GM21723 (cell line): ENCODE measurements at regions not wholly inside any gene's neighbourhood (a gene's known extent, or its start where the extent isn't known, plus 50 kb on each side); places are given as distances from the start of the nearest gene placed in this dataset.

Experiments used
- ATAC-seq: cut with Tn5 transposase; IDR thresholded peaks from one replicate; pipeline ENCODE4 v1.9.1; 2021; ENCODE audit warnings: mild to moderate bottlenecking, moderate library complexity; ENCODE audit not compliant: unreplicated experiment

DNA sequence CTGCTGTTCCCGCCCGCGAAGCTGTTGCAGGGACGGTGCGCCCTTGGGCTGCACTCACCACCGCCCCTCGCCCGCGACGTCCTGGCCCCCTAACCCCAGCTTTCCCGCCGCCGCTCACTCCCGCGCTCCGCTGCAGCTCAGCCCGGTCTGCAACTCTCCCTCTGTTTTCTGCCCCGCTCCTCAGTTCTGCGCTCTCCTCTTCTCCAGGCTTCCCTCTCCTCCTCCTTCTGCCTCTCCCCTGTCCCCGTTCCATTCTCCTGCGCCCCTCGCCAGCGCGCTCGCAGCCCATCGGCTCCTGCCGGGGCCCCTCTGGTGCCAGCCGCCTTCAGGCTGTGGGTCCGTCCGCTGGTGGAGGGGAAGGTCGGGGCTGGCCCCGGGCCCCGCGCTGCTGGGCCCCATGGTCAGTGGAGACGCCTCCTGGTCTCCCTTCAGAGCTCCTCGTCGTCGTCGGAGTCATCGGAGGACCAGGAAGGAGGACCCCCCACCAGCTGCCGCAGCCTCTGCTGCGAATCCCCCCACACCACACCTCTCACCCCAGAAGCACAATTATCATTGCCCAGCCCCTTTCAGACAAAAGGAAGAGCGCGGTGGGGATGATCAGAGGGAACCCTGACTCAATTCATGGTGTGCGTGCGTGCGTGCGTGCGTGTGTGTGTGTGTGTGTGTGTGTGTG lies 223.2 kb upstream of the FOXF1 start:
- ATAC-seq: no peak

DNA sequence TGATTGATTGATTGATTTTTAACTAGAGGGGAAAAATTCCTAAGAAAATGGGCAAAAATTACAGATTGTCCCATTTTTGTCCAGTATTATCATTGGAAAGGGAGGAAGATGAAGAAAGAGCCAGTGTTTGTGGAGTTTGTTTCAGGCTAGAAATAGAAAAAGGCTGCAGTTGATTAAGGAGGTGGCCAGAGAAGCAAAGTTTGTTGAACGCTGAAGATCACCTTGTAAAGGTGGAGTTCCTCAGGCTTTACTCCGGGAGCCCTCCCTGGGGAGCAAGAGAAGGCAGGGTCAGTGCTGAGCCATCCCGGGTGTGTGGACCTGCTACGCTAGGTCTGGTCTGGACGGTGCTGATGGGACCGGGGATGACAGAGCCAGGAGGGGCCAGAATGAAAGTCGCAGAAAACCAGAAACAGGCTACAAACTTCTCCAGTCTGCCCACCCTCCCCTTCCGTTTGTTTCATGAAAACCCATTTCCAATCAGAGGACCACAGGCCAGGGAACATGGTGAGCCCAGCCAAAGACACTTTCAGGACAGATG lies 222.6 kb upstream of the FOXF1 start:
- ATAC-seq: no peak

DNA sequence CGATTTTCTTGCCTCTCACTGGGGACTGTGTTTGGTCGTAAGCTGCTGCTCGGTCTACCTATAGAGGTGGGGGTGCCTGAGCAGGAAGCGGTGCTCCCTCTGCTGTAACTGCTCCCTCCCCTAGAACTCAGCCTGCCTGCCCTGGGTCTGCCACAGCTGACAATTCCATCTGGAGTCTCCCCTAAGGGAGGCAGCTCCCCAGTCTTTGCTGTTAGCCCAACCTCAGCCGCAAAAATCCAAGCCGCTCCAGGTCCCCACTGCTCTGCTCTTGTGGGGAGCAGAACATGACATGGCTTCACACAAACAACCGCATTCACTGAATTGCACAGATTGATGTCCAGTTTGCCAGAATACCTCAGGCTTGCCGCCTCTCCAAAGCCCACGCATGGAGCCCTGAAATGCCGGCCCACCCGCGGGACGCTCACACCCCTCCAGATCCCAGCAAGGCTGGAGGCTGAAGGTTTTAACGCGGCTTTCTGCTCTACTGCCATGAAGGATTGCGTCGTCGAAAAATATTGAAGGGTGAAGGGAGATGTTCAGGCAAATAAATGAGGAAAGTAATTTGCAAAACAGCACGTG lies 221.5 kb upstream of the FOXF1 start:
- ATAC-seq: no peak

DNA sequence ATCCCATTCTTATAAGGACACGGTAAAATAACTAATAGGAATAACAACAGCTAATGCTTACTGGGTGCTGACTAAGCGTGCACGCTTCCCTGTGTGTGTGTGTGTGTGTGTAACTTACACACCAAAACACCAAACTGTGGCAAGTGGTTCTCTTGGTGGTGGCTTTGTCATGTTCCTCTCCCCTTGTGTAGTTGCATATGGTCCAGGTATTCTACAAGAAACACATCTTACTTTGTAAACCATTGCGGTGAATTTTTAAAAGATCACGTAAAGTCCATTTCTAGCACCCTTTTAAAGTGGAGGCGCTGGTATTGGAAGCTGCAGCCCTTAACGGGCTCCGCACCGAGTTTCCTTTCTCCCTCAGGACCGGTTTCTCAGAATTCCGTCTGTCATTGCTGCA lies 221.0 kb upstream of the FOXF1 start:
- ATAC-seq: no peak

DNA sequence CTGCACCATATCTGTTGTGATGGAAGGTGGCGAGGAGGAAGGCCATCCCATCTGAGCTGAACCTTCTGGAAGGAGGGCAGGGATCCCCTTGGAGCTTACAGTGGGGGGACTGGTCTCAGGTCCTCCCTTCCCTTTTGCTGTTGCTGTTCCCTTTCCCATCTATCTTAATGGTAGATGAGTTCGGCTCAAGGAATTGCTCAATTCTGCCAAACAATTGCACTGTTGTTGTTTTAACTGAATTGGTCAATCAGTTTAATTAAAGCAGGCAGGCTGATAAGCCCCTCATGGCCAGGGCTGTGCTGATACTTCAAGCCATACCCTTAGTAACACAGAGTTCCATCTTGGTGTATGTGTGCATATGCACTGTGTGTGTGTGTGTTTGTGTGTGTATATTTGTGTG lies 220.4 kb upstream of the FOXF1 start:
- ATAC-seq: no peak

DNA sequence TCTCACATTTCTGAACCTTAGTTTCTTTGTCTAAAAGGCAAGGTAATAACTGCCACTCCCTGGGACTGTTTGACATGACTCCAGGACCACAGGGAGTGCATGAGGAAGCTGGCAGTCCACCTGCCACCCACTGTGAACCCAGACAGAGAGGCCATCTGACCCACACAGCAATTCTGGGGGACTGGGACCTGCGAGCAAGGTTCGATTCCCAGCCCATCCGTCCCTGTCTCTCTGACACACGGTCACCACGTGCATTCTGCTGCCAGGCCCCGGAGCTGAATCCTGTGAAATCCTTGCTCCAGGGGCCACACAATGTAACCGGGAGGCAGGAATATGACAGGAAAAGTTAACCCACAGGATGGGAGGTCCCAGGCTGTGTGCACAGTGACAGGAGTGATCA lies 218.8 kb upstream of the FOXF1 start:
- no peak for ATAC-seq

DNA sequence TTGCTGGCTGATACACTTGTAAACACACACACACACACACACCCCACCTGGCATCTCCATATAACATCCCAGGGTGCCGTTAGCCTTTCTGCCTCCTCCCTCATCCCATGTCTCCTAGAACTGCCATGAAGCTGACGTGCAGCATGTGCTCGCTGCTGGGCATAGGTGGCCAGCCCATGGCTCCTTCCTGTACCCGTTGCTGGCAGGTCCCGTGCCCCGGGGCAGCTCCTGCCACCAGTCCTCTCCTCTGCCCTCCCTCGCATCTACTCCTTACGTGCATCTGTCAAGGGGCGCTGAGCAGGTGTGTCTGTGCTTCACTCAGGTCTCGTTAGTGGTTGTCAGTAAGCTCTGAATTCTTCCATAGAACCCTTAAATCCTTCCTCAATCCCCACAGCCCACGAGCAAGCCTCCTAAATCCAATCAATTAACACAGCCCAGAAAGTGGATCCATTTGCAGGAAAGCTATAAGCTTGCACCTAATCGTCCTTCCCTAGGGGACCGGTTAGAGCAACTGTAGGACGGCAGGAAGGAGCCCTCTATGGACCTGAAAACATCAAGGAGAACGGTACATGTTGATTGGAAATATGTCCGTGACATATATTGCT lies 218.1 kb upstream of the FOXF1 start:
- ATAC-seq: no peak

DNA sequence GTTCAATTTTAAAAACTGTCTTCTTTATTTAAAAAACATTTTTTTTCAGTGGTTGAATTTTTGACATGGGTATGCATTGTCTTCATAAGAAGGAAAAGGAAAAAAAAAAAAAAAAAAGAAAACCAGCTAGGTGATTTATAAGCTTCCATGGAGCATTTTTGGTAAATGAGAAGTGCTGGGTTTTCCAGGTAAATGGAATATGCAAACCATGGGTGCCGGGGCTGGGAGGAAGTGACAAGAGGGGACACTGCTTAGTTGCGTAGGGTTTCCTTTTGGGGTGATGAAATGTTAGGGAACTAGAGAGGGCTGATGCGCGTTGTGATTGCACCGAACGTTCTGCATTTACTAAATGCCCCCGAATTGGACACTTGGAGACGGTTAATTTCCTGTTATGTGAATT lies 217.4 kb upstream of the FOXF1 start:
- ATAC-seq: no peak

DNA sequence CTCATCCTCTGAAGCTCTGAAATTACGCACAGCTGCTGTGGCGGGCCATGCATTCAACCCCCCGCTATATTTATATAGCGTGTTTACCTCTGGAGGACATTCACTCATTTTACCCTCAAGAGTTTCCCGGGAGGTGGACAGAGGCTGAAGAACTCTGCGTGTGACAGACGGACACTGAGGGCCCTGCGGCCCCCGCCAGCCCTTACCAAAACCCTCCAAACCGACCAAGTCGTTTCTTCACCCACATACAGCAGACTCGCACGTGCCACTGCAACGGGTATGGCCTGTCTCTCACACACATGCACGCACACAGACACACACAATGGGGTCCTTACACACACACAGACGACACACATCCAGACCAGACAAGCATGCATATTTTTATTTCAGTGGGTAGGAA lies 216.4 kb upstream of the FOXF1 start:
- no peak for ATAC-seq

DNA sequence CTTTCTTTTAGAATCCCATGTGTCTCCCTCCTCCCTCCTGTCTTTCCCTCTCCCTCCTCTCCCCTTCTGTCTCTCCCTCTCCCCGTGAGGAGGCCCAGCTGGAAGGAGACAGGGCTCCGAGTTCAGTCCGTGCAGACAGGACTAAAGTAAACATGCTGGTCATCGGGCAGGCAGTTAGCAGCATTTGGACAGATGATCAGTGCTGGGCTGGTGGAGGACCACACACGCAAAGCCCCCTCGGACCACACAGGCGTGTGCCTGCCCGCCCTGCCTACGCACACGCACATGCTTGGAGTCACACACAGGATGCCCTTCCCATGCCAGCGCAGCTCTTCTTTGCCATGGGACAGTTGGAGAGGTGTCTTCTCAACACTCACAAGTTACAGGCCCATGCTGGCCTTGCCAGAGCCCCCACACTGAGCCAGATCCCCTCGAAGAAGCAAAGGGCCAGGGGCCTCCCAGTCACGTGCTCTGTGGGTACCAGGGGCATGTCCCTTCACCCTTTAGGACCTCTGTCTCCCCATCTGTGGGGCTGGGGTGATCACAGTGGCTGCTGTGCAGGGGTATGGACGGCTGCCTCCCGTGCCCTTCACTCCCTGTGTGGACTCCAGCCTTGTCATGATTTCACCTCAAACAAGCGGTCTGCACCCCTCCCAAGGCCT lies 215.7 kb upstream of the FOXF1 start:
- no peak for ATAC-seq

DNA sequence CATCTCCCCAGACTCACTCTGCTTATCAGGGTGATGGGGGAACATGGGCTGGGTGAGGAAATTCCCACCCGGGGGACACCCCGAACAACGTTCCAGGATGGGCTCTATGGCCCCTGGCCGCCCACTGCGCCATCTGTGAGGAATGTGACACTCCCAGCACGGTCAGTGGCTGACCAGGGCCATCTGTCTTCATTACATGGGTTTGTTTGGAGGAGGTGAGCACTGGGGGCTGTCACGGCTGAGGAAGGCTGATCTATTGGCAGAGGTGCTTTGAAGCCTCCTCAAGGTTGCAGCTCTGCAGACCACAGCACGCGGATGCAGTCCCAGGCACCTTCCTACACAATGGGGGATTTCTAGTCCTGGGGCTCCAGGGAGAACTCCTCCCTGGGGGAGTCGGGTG lies 214.1 kb upstream of the FOXF1 start:
- no peak for ATAC-seq

DNA sequence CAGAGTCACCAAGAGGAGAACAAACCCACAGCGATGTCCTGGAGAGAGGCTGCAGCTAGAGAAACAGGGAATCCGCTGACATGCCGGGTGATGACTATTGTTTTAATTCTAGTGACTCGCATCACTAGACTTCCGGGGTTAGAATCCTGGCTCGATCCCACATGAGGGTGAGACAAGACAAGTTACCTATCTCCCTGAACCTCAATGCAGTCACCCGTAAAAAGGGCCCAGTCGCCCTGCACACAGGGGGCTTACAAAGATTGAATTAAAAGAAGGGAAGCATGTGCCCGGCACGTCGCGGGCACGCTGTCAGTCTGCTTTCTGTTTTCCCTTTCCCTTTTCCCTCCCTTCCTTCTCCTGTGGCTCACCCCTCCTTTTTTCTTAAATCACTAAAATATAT lies 212.9 kb upstream of the FOXF1 start:
- ATAC-seq: no peak

DNA sequence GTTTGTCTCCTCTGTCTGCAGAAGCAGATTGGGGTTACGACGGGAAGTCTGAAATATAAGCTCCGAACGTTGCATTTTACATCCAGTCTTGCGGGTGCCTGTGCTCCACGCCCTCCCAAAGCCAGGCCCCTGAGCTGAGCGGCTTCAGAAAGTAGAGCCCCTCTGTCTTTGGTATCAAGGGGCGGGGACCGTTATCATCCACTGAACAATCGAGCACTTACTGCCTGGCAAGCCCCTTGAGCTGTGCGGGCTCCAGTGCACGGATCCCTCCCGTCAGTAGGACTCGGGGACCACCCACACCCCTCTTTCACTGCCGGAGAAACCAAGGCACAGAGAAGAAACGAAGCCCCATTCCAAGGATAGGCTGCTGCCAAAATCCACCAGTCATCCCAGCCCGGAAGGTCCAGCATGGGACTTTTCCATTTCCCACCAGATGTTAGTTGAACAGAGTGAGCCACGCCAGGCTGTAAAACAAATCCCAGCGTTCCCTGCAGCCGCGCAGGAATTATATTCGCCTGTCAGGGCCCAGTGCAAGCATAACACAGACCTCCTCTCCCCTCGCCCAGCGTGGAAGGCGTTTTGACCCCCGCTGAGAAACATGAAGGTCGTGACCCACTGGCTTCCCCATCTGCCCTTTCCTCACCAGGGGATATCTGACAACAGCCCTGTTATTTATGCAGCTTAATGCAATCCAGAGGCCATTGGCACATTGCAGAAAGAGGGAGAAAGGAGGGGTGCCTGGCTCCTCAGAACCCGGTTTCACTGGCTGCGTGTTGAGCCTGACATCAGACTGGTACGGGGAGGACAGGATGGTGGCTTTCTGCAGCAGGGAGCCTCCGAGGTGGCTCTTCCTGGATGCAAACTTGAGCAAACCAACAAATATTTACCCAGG lies 212.2 kb upstream of the FOXF1 start:
- ATAC-seq: no peak

DNA sequence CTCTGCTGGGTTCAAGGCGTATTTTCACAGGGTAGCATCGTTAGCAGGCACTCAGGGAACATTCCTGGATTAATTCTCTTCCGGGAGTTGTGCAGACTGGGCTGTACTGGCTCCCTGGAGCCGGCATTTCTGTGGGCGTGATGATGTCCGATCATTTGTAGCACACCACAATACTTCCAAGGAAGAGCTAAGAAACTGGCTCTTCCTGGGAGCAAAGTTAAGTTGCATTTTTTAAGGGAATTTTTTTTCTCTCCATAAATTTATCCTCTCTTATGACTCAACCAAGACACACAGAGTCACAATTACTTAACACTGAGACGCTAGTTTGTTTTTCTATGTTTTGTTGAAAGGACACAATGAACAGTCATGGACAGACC lies 211.6 kb upstream of the FOXF1 start:
- ATAC-seq: no peak

DNA sequence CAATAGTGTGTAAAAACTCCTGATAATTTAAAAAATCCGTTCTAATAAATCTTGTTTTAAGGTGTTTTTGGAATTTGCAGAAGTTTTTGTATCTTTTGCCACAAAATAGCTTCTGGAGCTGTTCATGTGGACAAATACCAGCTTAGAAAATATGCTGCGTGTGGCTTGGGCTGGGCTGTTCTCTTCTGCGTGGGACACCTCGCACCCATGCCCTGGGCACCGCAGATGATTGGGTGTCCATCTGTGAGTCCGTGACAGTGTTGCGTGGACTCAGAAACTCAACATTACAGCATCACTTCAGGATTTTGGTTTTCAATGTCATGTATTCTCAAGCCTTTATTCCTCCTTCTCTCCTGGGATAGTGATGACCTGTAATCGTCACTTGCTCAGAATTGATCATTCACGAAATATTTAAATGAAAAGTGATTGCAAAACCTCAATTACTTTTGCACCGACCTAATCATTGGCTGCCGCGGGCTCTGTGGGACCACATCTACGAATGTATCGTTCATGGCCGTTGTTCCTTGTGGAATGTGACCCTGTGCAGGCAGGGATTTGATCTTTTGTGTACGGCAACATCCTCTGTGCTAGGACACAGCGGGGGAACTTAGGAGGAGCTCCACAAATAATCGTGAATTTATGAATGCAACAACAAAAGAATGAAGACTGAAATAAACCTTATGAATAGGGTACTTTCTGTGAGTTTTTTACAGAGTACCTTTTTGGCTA lies 210.3 kb upstream of the FOXF1 start:
- ATAC-seq: no peak

DNA sequence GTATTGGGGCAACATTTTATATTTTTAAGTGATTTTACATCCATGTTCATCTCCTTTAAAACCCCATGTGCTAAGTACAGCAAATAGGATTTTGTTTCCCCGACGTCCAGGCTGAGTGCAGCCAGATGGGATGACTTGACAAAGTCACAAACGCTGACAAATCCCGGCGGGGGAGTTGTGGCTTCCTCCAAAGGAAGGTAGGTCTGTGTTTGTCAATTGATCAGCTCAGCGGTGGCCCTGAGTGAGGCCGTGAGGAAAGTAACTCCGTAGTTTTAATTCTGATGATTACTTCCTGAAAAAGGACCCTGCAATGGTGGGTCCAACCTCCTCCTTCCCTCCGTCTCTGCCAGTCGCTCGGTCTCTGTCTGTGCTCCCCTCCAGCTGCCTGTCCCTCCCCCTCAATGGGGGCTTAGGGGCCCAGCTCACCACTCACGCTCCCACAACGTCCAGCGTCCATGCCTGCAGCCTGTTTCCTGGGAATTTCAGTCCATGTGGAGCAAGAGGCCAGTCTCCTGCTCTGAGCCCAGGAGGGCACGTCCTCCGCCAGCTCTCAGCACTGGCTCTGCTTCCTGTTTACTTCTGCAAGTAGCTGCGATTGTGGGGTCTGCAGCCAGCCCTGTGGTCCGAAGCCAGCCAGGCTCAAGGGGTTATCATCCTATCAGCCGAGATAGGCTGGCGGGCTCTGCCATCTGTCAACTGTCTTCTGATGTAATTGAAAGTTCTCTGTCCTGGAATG lies 209.4 kb upstream of the FOXF1 start:
- no peak for ATAC-seq

DNA sequence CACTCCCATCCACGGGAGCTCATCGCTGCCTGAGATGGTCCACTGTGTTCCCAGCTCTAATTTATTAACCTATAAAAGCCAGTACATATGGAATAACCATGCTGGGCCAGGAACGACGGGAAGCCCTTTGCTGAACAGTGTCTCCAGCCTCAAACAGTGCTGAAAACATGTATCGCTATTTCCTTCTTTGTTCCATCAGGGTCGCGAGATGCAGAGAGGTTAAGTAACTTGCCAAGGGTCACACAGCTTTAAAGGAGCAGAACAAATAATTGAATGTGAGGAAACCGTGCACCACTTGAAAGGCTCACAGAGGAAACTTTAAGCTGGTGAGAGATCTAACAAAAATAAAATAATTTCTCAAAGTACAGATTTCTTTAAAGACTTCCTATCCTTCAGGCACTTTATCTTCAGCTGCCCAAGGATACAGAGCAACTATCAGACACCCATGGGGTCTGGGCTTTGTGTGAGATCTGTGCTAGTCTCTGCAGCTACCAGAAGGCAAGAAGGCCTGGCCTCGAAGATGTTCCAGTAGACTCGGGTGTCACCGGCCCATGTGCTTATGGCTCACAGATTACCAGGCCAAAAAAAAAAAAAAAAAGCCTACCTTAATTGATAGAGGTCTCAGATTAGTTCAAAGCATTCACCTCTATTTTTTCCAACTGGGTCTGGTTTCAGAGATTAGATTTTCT lies 207.8 kb upstream of the FOXF1 start:
- ATAC-seq: no peak

DNA sequence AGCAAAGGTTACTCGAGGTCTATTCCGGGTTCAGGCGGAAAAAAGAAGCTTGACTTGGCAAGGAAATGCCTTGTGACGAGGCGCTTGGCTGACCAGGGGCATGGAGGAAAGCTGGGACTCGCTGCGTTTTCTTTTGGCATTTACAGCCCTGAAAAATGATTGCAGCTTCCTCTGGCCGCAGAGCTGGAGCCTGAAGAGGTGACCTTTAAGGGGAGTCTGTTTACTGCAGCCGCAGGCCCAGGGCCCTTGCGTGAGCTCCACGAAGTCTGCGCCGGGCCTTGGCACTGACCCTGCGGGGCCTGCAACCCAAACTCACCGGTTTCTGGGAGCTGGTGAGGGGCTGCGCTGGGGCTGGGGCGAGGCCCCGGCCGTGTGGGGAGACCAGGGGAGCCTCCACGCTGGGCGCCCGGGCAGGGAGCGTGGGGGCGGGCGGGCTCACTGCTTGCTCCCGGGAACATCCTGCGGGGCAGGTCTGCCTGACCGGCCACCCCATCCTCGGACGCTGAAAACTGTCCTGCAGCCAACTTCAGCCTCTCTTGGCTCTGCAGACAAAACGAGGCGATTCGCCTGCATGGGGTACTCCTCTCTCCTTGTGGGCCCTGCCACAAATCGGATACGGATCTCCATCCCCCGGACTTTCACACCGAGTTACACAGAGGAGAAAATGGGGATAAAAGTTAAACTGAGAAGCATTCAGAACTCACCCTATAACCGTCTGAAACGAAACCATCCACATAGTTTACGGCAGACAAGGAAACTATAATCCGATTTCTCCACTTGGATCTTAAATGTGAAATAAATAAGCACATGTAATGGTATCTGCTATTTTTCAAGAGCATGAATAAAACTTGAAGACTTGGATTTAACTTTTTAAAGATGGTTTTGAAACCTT lies 206.3 kb upstream of the FOXF1 start:
- ATAC-seq: no peak
